IPS-NIHi7 (cell line): ENCODE measurements at regions not wholly inside any gene's neighbourhood (a gene's known extent, or its start where the extent isn't known, plus 50 kb on each side); places are given as distances from the start of the nearest gene placed in this dataset.

Experiments
- DNase-seq: peaks from one replicate; pipeline ENCODE4 v3.0.0; 2012; ENCODE audit warnings: mixed read lengths; ENCODE audit errors: extremely low spot score

DNA sequence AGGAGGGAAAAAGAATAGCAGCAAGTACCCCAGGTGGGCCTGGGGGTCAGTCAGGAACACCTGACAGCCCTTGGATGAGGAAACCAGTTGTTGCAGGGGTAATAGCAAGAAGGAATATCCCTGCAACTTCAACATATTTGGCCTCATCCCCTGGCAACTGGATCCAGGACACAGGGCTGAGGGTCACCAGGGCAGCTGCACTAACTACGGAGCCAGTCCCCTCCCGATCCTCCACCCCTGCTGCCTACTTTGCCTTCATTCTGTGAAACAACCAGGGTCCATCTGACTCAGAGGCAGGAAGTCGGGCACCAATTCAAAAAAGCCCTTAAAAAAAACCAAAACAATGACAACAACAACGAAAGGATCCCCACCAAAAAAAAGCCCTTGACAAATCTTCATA is 52.9 kb downstream of the FRMPD3 start:
- no peak for DNase-seq

DNA sequence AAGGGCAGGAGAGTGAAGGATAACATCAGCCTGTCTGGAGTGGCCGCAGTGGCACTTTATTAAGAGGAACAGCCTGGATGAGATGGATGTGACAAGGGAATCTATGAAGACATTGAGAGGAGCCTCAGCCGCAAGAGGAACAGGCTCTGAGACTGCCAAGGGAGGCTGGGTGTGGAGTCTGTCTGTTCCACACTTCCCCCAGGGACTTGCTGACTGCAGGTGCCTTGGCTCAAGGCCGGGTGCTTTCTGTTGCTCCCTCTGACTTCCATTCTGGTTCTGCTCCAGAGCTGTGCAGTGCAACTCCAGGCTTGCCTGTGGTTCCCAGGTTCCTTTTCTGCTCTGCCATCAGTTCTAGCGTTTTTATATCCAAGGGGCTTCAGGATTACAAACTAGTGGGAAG is 54.6 kb downstream of the FRMPD3 start:
- no peak for DNase-seq

DNA sequence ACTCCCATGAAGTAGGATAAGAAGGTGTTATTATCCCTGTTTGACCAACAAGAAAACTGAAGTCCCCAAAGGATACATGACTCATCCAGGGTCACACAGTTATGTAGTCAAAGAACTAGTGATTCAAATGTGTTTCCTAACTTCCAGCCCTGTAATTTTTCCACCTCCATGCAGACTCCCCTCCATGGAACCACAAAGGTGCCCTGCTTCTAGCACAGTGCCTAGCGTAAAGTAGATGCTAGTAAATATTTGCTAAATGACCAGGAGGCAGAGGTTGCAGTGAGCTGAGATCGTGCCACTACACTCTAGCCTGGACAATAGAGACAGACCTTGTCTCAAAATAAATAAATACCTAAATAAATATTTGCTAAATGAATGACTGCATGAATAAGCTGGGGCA is 55.8 kb downstream of the FRMPD3 start:
- no peak for DNase-seq

DNA sequence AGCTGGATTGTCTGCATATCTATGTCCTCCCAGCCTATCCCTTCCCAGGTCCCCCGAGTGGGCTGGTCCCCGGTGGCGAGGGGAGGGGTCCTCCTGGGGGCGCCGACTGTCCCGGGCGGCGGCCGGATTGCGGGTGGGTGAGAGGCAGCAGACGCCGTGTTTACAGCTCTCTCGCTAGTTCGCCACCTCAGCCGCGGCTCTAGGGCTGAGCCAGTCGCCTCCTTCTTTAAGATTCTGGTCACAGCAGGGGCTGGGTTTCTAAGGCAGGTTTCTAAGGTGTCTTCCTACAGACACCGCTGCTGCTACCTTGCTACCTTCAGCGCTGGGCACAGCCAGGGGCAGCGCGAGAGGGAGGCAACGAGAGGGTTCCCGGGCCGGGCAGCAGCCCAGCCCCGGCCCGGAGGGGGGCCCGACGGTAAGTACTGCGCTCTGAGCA is 57.2 kb downstream of the FRMPD3 start:
- no peak for DNase-seq

DNA sequence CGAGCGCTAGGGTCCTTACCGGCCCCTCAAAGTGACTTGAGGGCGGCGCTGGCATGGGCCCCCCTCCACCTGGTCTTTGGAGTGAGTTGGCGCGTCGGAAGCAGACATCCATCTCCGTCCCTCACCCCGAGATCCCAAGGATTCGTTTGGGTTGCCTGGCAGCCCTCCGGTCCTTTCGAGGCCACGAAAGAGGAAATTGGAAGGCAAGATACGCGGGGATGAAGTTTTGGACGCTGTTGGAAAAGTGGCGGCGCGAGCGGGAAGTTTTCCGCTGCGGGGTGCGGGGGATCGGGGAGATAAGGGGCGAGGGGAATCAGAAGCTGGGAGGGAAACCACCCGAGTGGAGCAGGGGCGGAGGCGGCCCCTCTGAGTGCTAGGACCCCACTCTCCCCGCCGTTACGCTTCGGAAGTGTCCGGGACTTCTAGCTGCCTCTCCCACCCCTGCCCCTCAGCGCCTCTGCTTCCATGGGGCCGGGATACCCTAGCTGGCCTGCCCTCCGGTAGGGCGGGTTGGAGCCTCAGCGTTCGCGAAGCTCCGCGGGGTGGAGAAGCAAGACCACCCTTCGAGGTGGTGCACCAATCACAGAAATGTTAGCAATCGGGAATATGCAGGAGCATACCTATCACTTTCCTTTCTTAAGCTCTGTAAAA is 57.8 kb downstream of the FRMPD3 start:
- no peak for DNase-seq

DNA sequence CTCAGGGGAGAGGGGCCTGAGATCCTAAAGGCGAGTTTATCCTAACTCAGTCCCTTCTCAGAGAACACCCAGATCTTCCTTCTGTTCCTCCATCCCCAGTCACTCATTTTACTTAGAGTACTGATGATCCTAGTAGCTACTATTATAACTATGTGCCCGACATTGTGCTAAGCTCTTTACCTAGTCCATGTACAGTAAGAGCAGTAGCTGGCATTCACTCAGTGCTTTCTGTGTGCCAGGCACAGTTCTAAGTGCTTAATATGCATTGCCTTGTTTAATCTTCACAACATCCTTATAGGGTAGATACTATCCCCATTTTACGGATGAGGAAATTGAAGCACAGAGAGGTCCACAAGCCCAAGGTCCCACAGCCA is 58.3 kb downstream of the FRMPD3 start:
- no peak for DNase-seq

GRCh38 chrX:107508925-107509324 is 59.5 kb downstream of the FRMPD3 start:
- no peak for DNase-seq

- no peak for DNase-seq
Measured at GRCh38 chrX:107514944-107515343, 65.5 kb downstream of the FRMPD3 start.

DNA sequence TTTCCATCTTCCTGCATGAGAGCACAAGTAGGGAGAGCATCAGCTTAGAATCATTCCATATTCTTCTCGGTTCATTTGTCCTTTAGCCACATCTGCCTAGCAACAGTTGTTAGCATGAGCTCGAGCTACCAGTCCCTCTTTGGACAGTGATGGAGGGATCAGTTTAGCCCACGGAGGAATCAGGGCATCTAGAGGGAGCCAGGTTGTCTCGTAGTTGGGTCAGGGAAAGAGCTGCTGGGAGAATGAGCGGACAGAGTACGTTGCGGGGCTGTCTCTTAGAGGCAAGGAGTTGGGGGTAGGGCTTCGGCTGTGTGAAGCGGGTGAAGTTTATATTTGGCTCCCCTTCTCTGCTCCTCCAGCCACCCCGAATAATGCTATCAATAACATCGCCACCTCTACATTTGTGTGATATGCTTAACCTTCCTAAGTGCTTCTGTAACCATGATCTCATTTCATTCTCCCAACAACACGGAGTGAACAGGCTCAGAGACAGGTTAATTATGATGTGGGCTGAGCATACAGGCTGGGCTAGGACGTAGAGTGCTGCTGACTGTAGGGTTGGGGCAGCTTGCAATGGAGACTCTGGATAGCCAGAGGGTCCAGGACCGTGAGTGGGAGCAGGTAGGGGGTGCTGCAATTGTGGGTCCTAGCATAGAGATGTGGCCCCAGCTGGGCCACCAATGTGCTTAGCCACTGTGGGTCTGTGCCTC is 72.6 kb downstream of the FRMPD3 start:
- DNase-seq = no peak

- DNase-seq = no peak
Measured at GRCh38 chrX:107522901-107523300, 73.4 kb downstream of the FRMPD3 start.

GRCh38 chrX:107526141-107526540 is 76.7 kb downstream of the FRMPD3 start:
- DNase-seq = no peak

- no peak for DNase-seq
Measured at GRCh38 chrX:107530141-107530540, 80.7 kb downstream of the FRMPD3 start.

DNA sequence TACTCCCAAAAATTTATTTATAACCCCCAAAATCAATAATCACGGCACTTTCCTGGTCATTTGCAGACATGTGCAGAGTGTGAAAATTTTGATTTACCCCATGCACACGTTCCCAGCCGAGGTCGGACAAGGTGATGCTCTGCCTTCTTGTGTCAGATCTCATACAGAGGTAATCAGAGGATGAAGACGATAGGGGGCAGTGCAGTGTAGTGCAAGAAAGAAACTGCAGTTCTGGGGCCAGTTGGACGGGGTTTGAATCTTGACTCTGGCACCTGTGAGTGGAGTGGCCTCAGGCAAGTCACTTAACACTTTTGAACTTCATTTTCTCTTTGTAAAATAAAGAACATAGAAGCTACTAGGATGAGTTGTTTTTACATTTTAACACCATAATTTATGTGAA is 88.4 kb downstream of the FRMPD3 start:
- DNase-seq = peak; percentile 77

DNA sequence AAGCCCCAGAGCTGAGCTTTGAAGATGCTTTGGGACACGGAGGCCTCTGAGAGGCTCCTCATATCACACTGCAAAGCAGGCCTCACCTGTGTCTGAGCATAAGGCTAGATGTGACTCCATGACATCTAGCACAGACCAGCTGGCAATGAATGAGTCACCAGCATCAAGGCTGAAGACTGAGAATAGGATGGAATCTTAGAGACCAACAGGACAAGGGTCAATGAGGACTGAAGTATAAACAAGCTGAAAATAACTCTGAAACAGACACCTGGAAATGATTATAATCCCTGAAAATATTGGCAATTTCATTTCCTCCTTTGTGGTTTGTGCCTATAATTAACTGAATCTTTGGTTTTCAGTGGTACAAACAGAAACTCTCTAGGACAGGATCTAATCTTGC is 87.1 kb upstream of the PRPS1 start:
- DNase-seq = no peak

DNA sequence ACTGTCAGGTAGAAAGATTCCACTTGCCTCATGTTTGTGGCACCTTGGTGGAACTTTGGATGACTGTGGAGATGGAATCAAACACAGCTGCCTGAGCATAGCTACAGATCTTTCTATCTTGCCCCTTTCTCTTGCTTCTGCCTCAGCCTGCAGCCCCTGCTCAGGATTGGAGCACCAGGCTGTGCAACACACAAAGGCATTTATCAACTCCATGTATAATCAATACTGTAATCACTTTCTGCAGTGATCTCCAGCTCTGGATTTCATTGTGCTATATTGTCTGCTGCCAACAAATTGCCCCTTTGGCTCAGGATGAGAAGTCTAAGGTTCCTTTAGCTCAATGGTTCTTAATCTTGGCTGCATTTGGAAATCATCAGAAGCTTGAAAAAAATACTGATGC is 86.3 kb upstream of the PRPS1 start:
- no peak for DNase-seq

- peak; percentile 73 for DNase-seq
Measured at GRCh38 chrX:107542500-107542899, 85.8 kb upstream of the PRPS1 start.

DNA sequence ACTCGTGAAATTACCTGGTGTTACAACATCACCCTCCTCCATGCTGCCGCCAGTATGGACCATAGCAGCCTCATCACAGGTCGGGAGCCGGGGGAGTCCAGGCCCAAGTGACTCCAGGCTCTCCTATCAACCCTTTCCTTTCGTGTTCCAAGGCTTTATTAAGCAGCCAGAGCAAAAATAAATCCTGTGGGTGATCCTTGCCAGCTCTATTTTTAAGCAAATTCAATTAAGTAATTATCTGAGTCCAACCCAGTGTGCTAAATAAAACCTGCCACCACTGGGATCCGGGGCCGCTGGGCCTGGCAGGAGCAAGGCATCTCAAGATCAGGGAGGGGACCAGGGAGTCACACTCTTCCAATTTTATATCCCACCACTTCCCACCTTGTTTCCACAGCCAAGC is 80.7 kb upstream of the PRPS1 start:
- no peak for DNase-seq

- DNase-seq = no peak
Measured at GRCh38 chrX:107548775-107549174, 79.5 kb upstream of the PRPS1 start.

DNA sequence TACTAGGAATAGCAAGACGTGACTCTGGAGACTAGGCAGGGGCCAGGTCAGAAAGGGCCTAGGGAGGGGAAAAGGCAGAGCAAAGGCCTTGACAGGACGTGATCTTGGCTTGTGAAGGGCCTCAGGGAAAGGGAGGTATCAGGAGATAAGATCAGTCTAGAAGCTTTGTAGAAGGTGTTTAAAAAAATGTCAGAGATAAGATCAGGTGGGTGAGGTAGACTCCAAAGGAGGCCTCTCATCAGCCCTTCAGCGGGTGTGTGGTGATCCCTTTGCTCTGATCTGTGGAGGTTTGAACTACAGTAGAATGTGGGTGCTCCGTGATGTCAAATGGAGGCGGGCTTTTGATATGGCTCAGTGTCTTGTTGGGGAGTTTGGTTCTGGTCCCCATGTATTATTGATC is 78.8 kb upstream of the PRPS1 start:
- DNase-seq = no peak

DNA sequence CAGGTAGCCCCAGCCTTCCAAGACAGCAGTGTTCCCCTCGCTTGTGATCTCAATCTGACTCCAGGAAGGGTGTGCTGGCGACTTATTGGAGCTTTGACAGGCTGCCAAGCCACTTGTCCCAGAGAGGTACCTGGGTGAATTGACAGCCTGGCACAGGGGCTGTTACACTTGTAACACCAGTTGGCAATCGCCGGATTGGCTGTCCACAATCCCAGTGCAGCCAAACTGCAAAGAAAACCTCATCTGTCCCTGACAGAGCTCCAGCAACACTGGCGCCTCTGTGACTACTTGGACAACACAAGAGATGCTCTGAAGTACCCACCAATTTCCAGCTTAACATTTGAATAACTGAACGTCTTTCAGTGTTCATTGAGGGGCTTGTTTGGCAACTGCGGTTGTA is 76.8 kb upstream of the PRPS1 start:
- DNase-seq = no peak

GRCh38 chrX:107552930-107553329 is 75.4 kb upstream of the PRPS1 start:
- no peak for DNase-seq

DNA sequence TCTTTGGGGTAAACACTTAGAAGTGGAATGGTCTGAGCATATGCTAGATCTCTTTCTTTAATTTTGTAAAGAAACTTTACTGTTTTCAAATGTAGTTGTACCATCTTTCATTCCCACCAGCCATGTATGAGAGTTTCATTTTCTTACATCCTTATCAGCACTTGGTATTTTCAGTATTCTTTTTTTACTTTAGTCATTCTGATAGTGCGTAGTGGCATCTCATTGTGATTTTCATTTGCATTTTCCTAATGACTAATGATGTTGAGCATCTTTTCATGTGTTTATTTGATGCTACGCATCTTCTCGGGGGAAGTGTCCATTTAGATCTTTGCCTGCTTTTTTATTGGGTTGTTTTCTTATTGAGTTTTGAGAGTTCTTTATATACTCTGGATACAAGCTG is 71.3 kb upstream of the PRPS1 start:
- DNase-seq = no peak

DNA sequence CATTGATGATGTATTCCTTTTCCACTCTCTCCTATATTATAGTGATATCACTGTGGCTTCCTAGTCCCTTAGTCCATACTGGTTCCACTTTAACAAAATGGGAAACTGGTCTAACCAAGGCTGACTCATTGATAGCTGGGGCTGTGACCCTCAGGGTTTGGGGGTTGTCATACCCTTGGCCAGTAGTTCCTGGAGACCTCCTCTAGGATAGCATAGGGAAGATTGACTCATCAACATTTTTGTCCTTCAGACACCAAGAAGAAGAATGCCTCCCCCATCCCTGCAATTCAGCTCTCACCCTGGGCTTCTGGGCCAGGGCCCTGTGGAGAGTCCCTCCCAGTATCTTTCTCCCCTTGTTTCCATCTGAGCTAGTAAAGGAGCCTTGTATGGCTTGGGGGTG is 68.8 kb upstream of the PRPS1 start:
- DNase-seq = no peak

DNA sequence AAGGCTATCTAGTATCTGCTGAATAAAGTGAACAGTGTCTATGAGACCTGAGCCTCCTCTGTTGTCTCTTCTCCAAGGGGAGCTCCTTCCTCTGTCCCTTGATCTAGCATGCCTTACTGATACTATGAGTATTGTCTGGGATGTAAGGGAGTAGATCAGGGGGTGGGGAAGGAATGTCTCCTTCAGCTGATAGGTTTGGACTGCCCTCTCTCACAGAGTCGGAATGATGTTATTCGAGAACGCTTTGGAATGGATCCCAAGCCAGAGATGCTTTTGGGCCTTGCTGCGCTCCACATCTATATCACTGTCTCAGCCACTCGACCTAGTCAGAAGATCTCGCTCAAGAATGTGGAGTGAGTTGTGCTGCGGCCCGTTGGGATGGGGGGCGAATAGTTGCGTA is 68.3 kb upstream of the PRPS1 start:
- DNase-seq = no peak
